Liver (tissue), 8 donors: ENCODE measurements at regions not wholly inside any gene's neighbourhood (a gene's known extent, or its start where the extent isn't known, plus 50 kb on each side); places are given as distances from the start of the nearest gene placed in this dataset.

Source experiments
- DNase-seq: peaks from one replicate; pipeline ENCODE4 v3.0.0-alpha.2; 2017; ENCODE audit warnings: low spot score
- H3K27ac ChIP-seq, 2 donors: one replicate each; pipeline ENCODE4 v1.7.0; 2013; ENCODE audit warnings: inconsistent platforms in 2 of 2, low read length in 2 of 2, control low read depth in 1 of 2, low read depth in 1 of 2, mild to moderate bottlenecking in 1 of 2
- H3K27me3 ChIP-seq, 4 donors: one replicate each; pipeline versions ENCODE4 v1.6.1 to v1.7.0; 2013; ENCODE audit warnings: low read length in 3 of 4, inconsistent platforms in 1 of 4, mild to moderate bottlenecking in 1 of 4, moderate library complexity in 1 of 4; ENCODE audit not compliant: control insufficient read depth in 4 of 4, insufficient read depth in 4 of 4
- H3K36me3 ChIP-seq, 4 donors: one replicate each; pipeline versions ENCODE4 v1.6.1 to v1.7.0; 2013; ENCODE audit warnings: low read length in 3 of 4, mild to moderate bottlenecking in 3 of 4, low read depth in 1 of 4, moderate library complexity in 1 of 4; ENCODE audit not compliant: control insufficient read depth in 4 of 4, insufficient read depth in 3 of 4
- H3K4me1 ChIP-seq, 4 donors: one replicate each; pipeline versions ENCODE4 v1.6.1 to v1.7.0; 2013; ENCODE audit warnings: low read length in 3 of 4, mild to moderate bottlenecking in 3 of 4, moderate library complexity in 1 of 4; ENCODE audit not compliant: control insufficient read depth in 4 of 4, insufficient read depth in 4 of 4
- H3K4me3 ChIP-seq, 3 donors: one replicate each; pipeline versions ENCODE4 v1.6.1 to v1.7.0; 2013; ENCODE audit warnings: low read length in 3 of 3, control low read depth in 1 of 3, low read depth in 1 of 3, mild to moderate bottlenecking in 1 of 3
- H3K9ac ChIP-seq, 2 donors: one replicate each; pipeline ENCODE4 v1.7.0; 2013; ENCODE audit warnings: low read length in 2 of 2, mild to moderate bottlenecking in 2 of 2, moderate library complexity in 2 of 2, control low read depth in 1 of 2, low read depth in 1 of 2
- H3K9me3 ChIP-seq, 4 donors: one replicate each; pipeline versions ENCODE4 v1.6.1 to v1.7.0; 2013; ENCODE audit warnings: low read length in 3 of 4; ENCODE audit not compliant: control insufficient read depth in 4 of 4
- GABPA ChIP-seq, 2 donors: IDR thresholded peaks in 1 of 2; conservative IDR thresholded peaks in 1 of 2; 2 replicates each; pipeline ENCODE4 v1.6.1; 2016; ENCODE audit warnings: antibody characterized with exemption in 2 of 2, mild to moderate bottlenecking in 1 of 2, moderate library complexity in 1 of 2
- HNF4A ChIP-seq, 2 donors: conservative IDR thresholded peaks; 2 replicates each; pipeline ENCODE4 v1.6.1; 2016; ENCODE audit warnings: antibody characterized with exemption in 2 of 2, mild to moderate bottlenecking in 2 of 2
- HNF4G ChIP-seq: IDR thresholded peaks from 2 replicates; pipeline ENCODE4 v1.6.1; 2016; ENCODE audit warnings: antibody characterized with exemption
- JUND ChIP-seq, 2 donors: IDR thresholded peaks; 2 replicates each; pipeline ENCODE4 v1.6.1; 2016; ENCODE audit warnings: antibody characterized with exemption in 2 of 2
- NR2F2 ChIP-seq: IDR thresholded peaks from 2 replicates; pipeline ENCODE4 v1.6.1; 2016; ENCODE audit warnings: antibody characterized with exemption
- RXRA ChIP-seq, 2 donors: IDR thresholded peaks; 2 replicates each; pipeline ENCODE4 v1.6.1; 2017 to 2018; ENCODE audit warnings: antibody characterized with exemption in 2 of 2, mild to moderate bottlenecking in 1 of 2
- TAF1 ChIP-seq: conservative IDR thresholded peaks from 2 replicates; pipeline ENCODE4 v1.6.1; 2016; ENCODE audit warnings: antibody characterized with exemption, mild to moderate bottlenecking
- YY1 ChIP-seq: IDR thresholded peaks from 2 replicates; pipeline ENCODE4 v1.6.1; 2016; ENCODE audit warnings: antibody characterized with exemption, mild to moderate bottlenecking
- WGBS: extraction: QIAGEN DNeasy Blood & Tissue Kit; methylation state at CpG from one replicate; pipeline ENCODE4 v1.1.7; 2013; 5-methylcytosine and 5-hydroxymethylcytosine counted together
- TF ChIP-seq, protein P1 (sequence below): IDR thresholded peaks from 2 replicates; pipeline ENCODE4 v1.6.1; 2016; ENCODE audit warnings: antibody characterized with exemption, mild to moderate bottlenecking
- TF ChIP-seq, protein P2 (sequence below): IDR thresholded peaks from 2 replicates; pipeline ENCODE4 v1.6.1; 2016; ENCODE audit warnings: antibody characterized with exemption
- TF ChIP-seq, protein P3 (sequence below): fragments of 150-350 bp; IDR thresholded peaks from 2 replicates; pipeline ENCODE4 v1.5.1; 2017; ENCODE audit warnings: improper control_type of control experiment, low read depth, low read length; ENCODE audit not compliant: missing input control
- TF ChIP-seq, protein P4 (sequence below): IDR thresholded peaks from 2 replicates; pipeline ENCODE4 v1.6.1; 2016; ENCODE audit warnings: antibody characterized with exemption
- TF ChIP-seq, protein P5 (sequence below): IDR thresholded peaks from 2 replicates; pipeline ENCODE4 v1.6.1; 2016; ENCODE audit warnings: antibody characterized with exemption
- donor health status: healthy.
- donor health status: healthy.
- donor health status: healthy.
- donor health status: healthy.
- donor health status: healthy.

DNA sequence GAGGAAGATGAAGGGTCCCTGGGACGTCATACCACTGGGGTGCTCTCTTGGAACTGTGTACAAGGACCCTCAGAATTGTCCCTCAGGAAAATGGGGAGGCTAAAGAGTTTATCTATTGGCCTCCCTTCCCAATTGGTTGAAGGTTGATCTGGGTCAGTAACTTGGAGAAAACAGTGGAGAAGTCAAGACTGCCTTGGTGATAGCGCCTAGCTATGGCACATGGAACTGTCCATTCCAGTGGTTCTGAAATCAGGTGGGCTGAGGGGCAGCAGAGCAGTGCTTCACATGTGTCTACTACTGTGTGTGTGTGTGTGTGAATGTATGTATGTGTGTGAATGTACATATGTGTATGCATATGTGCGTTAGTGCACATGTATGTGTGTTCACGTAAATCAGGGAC lies 316.1 kb downstream of the AACS start:
- TF ChIP-seq, protein P1, sequence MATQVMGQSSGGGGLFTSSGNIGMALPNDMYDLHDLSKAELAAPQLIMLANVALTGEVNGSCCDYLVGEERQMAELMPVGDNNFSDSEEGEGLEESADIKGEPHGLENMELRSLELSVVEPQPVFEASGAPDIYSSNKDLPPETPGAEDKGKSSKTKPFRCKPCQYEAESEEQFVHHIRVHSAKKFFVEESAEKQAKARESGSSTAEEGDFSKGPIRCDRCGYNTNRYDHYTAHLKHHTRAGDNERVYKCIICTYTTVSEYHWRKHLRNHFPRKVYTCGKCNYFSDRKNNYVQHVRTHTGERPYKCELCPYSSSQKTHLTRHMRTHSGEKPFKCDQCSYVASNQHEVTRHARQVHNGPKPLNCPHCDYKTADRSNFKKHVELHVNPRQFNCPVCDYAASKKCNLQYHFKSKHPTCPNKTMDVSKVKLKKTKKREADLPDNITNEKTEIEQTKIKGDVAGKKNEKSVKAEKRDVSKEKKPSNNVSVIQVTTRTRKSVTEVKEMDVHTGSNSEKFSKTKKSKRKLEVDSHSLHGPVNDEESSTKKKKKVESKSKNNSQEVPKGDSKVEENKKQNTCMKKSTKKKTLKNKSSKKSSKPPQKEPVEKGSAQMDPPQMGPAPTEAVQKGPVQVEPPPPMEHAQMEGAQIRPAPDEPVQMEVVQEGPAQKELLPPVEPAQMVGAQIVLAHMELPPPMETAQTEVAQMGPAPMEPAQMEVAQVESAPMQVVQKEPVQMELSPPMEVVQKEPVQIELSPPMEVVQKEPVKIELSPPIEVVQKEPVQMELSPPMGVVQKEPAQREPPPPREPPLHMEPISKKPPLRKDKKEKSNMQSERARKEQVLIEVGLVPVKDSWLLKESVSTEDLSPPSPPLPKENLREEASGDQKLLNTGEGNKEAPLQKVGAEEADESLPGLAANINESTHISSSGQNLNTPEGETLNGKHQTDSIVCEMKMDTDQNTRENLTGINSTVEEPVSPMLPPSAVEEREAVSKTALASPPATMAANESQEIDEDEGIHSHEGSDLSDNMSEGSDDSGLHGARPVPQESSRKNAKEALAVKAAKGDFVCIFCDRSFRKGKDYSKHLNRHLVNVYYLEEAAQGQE, result peak; percentile 93
- TF ChIP-seq JUND (IDR thresholded peaks at IDR 0.05), result no peak
- DNase-seq, result no peak
- H3K27ac ChIP-seq, result no peak overlapping the region
- peaks cover 0 to 13% (median 5%) of the 10 kb centered on the region in 4 donors for H3K4me1 ChIP-seq
- H3K36me3 ChIP-seq, result no peaks in the 10 kb centered on the region
- no peak overlapping the region for H3K9ac ChIP-seq
- no peaks in the 10 kb centered on the region for H3K27me3 ChIP-seq
- H3K9me3 ChIP-seq, result peaks cover 0 to 6% (median 0%) of the 10 kb centered on the region in 4 donors
- WGBS, result 91% methylated on average over 4 of the region's 4 CpGs
- H3K4me3 ChIP-seq, result no peak overlapping the region

DNA sequence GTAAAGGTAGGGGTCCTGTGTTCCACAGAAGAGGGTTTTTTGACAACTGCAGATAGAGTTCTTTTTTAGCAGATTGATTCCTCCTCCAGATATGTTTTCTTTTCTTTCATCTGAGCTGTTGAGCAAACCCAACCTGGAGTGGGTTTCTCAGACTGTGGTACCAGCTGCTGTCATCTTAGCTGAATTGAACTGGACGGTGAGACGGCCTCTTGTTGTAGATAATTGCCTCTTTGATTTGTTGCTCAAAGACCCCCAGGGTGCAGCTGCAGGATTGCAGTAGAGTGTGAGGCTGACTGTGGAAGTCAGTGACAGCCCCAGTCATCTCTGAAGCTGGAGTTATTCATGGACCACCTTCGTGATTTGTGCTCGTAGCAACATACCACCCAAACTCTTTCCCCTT lies 317.7 kb downstream of the AACS start:
- H3K4me1 ChIP-seq, result peaks cover 3 to 26% (median 14%) of the 10 kb centered on the region in 4 donors
- H3K36me3 ChIP-seq, result no peaks in the 10 kb centered on the region
- no peak overlapping the region for H3K9ac ChIP-seq
- H3K4me3 ChIP-seq, result no peak overlapping the region
- 82% methylated on average over 4 of the region's 4 CpGs for WGBS
- H3K27me3 ChIP-seq, result no peaks in the 10 kb centered on the region
- peaks cover 0 to 6% (median 0%) of the 10 kb centered on the region in 4 donors for H3K9me3 ChIP-seq
- TF ChIP-seq NR2F2 (no peak), YY1 (no peak), RXRA (IDR thresholded peaks at IDR 0.05) (no peak), TAF1 (no peak)
- TF ChIP-seq, protein P2, sequence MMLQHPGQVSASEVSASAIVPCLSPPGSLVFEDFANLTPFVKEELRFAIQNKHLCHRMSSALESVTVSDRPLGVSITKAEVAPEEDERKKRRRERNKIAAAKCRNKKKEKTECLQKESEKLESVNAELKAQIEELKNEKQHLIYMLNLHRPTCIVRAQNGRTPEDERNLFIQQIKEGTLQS, result no peak
- TF ChIP-seq, protein P3, sequence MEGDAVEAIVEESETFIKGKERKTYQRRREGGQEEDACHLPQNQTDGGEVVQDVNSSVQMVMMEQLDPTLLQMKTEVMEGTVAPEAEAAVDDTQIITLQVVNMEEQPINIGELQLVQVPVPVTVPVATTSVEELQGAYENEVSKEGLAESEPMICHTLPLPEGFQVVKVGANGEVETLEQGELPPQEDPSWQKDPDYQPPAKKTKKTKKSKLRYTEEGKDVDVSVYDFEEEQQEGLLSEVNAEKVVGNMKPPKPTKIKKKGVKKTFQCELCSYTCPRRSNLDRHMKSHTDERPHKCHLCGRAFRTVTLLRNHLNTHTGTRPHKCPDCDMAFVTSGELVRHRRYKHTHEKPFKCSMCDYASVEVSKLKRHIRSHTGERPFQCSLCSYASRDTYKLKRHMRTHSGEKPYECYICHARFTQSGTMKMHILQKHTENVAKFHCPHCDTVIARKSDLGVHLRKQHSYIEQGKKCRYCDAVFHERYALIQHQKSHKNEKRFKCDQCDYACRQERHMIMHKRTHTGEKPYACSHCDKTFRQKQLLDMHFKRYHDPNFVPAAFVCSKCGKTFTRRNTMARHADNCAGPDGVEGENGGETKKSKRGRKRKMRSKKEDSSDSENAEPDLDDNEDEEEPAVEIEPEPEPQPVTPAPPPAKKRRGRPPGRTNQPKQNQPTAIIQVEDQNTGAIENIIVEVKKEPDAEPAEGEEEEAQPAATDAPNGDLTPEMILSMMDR, result no peak
- DNase-seq, result no peak
- H3K27ac ChIP-seq, result no peak overlapping the region

DNA sequence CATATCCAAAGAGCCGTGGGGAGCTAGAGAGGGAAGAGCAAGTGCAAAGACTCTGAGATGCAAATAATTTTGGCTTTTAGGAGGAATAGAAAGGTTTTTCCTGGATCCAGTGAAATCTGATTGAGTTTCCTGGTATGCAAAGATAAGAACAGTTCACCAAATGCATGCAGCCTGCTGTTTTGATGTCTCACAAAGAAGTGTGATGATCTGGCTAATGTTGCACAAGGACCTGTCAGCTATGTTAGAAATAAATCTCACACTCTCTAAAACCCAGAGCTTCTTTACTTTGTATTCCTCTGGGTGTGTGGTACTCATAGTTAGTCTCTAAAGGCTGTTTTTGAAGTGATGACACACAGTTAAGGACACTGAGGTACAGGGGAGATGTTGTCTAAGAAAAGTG lies 321.4 kb downstream of the AACS start:
- H3K4me1 ChIP-seq, result peaks cover 3 to 32% (median 14%) of the 10 kb centered on the region in 4 donors
- H3K9me3 ChIP-seq, result no peaks in the 10 kb centered on the region
- H3K36me3 ChIP-seq, result no peaks in the 10 kb centered on the region
- H3K4me3 ChIP-seq, result peak overlapping the region in 1 of 3 donors; percentile 36
- no peak for DNase-seq
- no peak overlapping the region for H3K9ac ChIP-seq
- 24% methylated on average over 1 of the region's 1 CpG for WGBS
- no peaks in the 10 kb centered on the region for H3K27me3 ChIP-seq
- peak overlapping the region; percentile 5 to 9 for H3K27ac ChIP-seq
- TF ChIP-seq, protein P4, sequence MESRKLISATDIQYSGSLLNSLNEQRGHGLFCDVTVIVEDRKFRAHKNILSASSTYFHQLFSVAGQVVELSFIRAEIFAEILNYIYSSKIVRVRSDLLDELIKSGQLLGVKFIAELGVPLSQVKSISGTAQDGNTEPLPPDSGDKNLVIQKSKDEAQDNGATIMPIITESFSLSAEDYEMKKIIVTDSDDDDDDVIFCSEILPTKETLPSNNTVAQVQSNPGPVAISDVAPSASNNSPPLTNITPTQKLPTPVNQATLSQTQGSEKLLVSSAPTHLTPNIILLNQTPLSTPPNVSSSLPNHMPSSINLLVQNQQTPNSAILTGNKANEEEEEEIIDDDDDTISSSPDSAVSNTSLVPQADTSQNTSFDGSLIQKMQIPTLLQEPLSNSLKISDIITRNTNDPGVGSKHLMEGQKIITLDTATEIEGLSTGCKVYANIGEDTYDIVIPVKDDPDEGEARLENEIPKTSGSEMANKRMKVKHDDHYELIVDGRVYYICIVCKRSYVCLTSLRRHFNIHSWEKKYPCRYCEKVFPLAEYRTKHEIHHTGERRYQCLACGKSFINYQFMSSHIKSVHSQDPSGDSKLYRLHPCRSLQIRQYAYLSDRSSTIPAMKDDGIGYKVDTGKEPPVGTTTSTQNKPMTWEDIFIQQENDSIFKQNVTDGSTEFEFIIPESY, result no peak
- TF ChIP-seq HNF4G (no peak), GABPA (IDR thresholded peaks at IDR 0.05 in 1 of 2, conservative IDR thresholded peaks at IDR 0.05 in 1 of 2) (no peak), HNF4A (conservative IDR thresholded peaks at IDR 0.05) (no peak)
- TF ChIP-seq, protein P2, result no peak
- TF ChIP-seq, protein P1, result no peak
- TF ChIP-seq, protein P5, sequence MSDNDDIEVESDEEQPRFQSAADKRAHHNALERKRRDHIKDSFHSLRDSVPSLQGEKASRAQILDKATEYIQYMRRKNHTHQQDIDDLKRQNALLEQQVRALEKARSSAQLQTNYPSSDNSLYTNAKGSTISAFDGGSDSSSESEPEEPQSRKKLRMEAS, result no peak
